Stimulated activated naive B cell treated with anti-CD40 and anti-IgM and Interleukin-4, amounts not matched to agents 10 μg/mL and 1 μg/mL and 100 μg/mL, for 72 hours (primary cell): ENCODE measurements at regions not wholly inside any gene's neighbourhood (a gene's known extent, or its start where the extent isn't known, plus 50 kb on each side); places are given as distances from the start of the nearest gene placed in this dataset.

Source experiments
- ATAC-seq, 2 donors: fragments of 150-1000 bp; cut with Tn5 transposase; replicated peaks; 2 replicates each; pipeline ENCODE4 v1.10.0; 2021; ENCODE audit warnings: moderate library complexity in 1 of 2
- DNase-seq: peaks from one replicate; pipeline ENCODE4 v3.0.0; 2021
- H3K27ac Mint-ChIP-seq: one replicate; pipeline ENCODE4 v1.8.0; 2022; ENCODE audit warnings: mild to moderate bottlenecking, mixed read lengths
- H3K27me3 Mint-ChIP-seq, 2 donors: one replicate each; pipeline ENCODE4 v1.8.0; 2022; ENCODE audit warnings: mixed read lengths in 2 of 2
- H3K36me3 Mint-ChIP-seq, 2 donors: one replicate each; pipeline ENCODE4 v1.8.0; 2022; ENCODE audit warnings: mixed read lengths in 2 of 2, mild to moderate bottlenecking in 1 of 2
- H3K4me1 Mint-ChIP-seq, 2 donors: one replicate each; pipeline ENCODE4 v1.8.0; 2022; ENCODE audit warnings: mixed read lengths in 2 of 2, mild to moderate bottlenecking in 1 of 2
- H3K4me3 Mint-ChIP-seq, 2 donors: one replicate each; pipeline ENCODE4 v1.8.0; 2022; ENCODE audit warnings: mild to moderate bottlenecking in 2 of 2, mixed read lengths in 2 of 2, moderate library complexity in 1 of 2
- H3K9me3 Mint-ChIP-seq, 2 donors: one replicate each; pipeline ENCODE4 v1.8.0; 2022; ENCODE audit warnings: mixed read lengths in 2 of 2, mild to moderate bottlenecking in 1 of 2

GRCh38 chr5:2487152-2487763 is 264.2 kb downstream of the IRX2 start:
- H3K27ac Mint-ChIP-seq = no peak overlapping the region
- H3K4me1 Mint-ChIP-seq = no peaks in the 10 kb centered on the region
- DNase-seq (no peak), ATAC-seq (no peak)
- peaks cover 3 to 4% of the 10 kb centered on the region in 2 donors for H3K9me3 Mint-ChIP-seq
- H3K36me3 Mint-ChIP-seq = no peaks in the 10 kb centered on the region
- no peaks in the 10 kb centered on the region for H3K27me3 Mint-ChIP-seq
- H3K4me3 Mint-ChIP-seq = no peak overlapping the region

- no peaks in the 10 kb centered on the region for H3K4me1 Mint-ChIP-seq
- H3K27ac Mint-ChIP-seq = no peak overlapping the region
- no peak for ATAC-seq
- no peak overlapping the region for H3K4me3 Mint-ChIP-seq
- H3K27me3 Mint-ChIP-seq = no peaks in the 10 kb centered on the region
- H3K9me3 Mint-ChIP-seq = peaks cover 4 to 8% of the 10 kb centered on the region in 2 donors
- no peaks in the 10 kb centered on the region for H3K36me3 Mint-ChIP-seq
- DNase-seq = no peak
These were observed 265.1 kb downstream of the IRX2 start for GRCh38 chr5:2486373-2486772.

- Mint-ChIP-seq H3K27me3 (no peaks in the 10 kb centered on the region), H3K36me3 (no peaks in the 10 kb centered on the region), H3K4me3 (no peak overlapping the region), H3K27ac (no peak overlapping the region), H3K4me1 (no peaks in the 10 kb centered on the region), H3K9me3 (peaks cover 6 to 13% of the 10 kb centered on the region in 2 donors)
- ATAC-seq (no peak), DNase-seq (no peak)
These were observed 268.7 kb downstream of the IRX2 start for GRCh38 chr5:2482778-2483177.

DNA sequence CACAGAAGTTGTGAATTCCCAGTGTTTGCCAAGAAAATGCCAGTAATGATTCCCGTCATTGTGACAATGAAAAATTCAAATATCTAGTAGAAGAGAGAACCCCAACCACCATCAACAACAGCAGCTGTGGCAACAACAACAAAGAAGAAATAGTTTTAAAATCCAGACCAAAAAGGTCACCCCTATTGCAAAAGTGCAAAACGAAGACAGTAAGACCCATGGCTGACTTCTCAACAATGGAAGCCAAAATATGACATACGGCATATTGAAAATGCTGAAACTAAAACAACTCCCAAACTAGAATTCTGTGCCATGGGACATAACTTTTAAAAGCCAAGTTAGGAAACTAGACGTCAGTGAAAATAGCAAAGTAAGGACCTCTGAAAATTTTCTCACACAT is 270.6 kb downstream of the IRX2 start:
- ATAC-seq = no peak

DNA sequence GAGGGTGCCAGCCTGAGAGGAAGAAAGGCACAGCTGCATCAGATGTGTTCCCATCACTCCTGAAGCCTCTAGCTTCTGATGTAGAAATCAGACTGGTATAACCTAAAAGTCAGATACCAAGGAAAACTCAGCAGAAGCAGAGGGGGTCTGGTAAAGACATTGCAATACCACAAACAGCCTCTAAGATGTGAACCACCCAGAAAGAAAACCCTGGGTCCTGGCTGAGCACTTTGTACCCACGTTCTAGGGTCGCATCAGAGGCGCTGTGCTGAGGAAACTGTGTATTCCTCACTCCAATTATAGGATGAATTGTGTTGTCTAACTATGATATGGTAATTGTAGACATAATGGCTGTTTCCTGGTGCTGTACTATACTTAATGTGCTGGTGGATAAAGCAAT is 275.6 kb downstream of the IRX2 start:
- no peak overlapping the region for H3K4me3 Mint-ChIP-seq
- H3K9me3 Mint-ChIP-seq = peaks cover 4 to 6% of the 10 kb centered on the region in 2 donors
- DNase-seq (no peak), ATAC-seq (no peak)
- no peaks in the 10 kb centered on the region for H3K4me1 Mint-ChIP-seq
- H3K27me3 Mint-ChIP-seq = no peaks in the 10 kb centered on the region
- no peak overlapping the region for H3K27ac Mint-ChIP-seq
- no peaks in the 10 kb centered on the region for H3K36me3 Mint-ChIP-seq

More for the DNA sequence above, 270.6 kb downstream of the IRX2 start:
- no peaks in the 10 kb centered on the region for H3K4me1 Mint-ChIP-seq
- H3K36me3 Mint-ChIP-seq = no peaks in the 10 kb centered on the region
- H3K27me3 Mint-ChIP-seq = no peaks in the 10 kb centered on the region
- no peak overlapping the region for H3K4me3 Mint-ChIP-seq
- no peak overlapping the region for H3K27ac Mint-ChIP-seq
- H3K9me3 Mint-ChIP-seq = peaks cover 6 to 13% of the 10 kb centered on the region in 2 donors
- DNase-seq = no peak

DNA sequence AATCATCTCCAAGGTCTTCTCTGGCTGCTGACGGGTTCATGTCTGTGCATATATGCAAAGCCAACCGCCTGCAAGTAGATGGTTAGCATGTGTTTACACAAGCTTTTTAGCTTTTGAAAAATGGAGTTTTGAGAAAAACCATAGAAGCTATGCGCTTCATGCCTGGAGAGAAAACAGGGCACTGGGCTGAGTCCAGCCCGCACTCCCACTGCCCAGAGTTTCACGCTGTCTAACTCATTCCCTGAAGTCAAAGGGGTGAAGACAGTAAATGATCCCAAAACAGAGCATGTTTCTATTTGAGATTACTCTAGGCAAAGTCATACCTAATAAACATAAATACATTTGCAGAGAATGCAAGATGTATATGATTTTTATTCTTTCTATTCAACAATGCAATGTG is 278.8 kb downstream of the IRX2 start:
- no peak for DNase-seq
- no peaks in the 10 kb centered on the region for H3K4me1 Mint-ChIP-seq
- H3K9me3 Mint-ChIP-seq = peaks cover 3 to 5% of the 10 kb centered on the region in 2 donors
- H3K4me3 Mint-ChIP-seq = no peak overlapping the region
- no peak overlapping the region for H3K27ac Mint-ChIP-seq
- no peaks in the 10 kb centered on the region for H3K27me3 Mint-ChIP-seq
- no peak for ATAC-seq
- no peaks in the 10 kb centered on the region for H3K36me3 Mint-ChIP-seq

GRCh38 chr5:2471152-2471879 is 280.2 kb downstream of the IRX2 start:
- H3K27me3 Mint-ChIP-seq = no peaks in the 10 kb centered on the region
- ATAC-seq = no peak
- peaks cover 3 to 5% of the 10 kb centered on the region in 2 donors for H3K9me3 Mint-ChIP-seq
- no peak overlapping the region for H3K27ac Mint-ChIP-seq
- DNase-seq = no peak
- H3K4me1 Mint-ChIP-seq = no peaks in the 10 kb centered on the region
- no peak overlapping the region for H3K4me3 Mint-ChIP-seq
- H3K36me3 Mint-ChIP-seq = no peaks in the 10 kb centered on the region

- no peaks in the 10 kb centered on the region for H3K36me3 Mint-ChIP-seq
- no peak overlapping the region for H3K27ac Mint-ChIP-seq
- DNase-seq = no peak
- H3K27me3 Mint-ChIP-seq = no peaks in the 10 kb centered on the region
- no peaks in the 10 kb centered on the region for H3K4me1 Mint-ChIP-seq
- peaks cover 6 to 7% of the 10 kb centered on the region in 2 donors for H3K9me3 Mint-ChIP-seq
- H3K4me3 Mint-ChIP-seq = no peak overlapping the region
- ATAC-seq = no peak
These were observed 284.5 kb downstream of the IRX2 start for GRCh38 chr5:2466966-2467365.

DNA sequence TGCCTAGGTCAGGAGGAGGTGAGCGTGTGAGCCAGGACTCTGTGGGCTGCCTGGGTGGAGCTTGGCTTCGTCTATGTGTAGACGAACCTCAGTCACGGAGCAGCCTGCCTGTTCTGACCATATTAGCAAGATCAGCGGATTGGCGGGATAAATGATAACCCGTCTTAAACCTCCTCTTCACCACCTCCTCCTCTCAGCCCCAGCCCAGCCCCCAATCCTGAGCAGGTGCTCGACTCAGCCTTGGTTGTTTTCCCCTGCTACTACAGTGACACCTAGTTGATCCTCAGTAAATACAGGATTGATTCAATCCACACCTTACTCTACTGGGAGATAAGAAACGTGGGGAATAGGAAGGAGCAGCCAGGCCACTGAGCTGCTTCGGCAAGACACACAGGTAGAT is 286.1 kb downstream of the IRX2 start:
- ATAC-seq (no peak), DNase-seq (no peak)
- H3K4me1 Mint-ChIP-seq = no peaks in the 10 kb centered on the region
- H3K9me3 Mint-ChIP-seq = peaks cover 2 to 4% of the 10 kb centered on the region in 2 donors
- H3K36me3 Mint-ChIP-seq = no peaks in the 10 kb centered on the region
- no peak overlapping the region for H3K27ac Mint-ChIP-seq
- H3K27me3 Mint-ChIP-seq = no peaks in the 10 kb centered on the region
- H3K4me3 Mint-ChIP-seq = no peak overlapping the region

DNA sequence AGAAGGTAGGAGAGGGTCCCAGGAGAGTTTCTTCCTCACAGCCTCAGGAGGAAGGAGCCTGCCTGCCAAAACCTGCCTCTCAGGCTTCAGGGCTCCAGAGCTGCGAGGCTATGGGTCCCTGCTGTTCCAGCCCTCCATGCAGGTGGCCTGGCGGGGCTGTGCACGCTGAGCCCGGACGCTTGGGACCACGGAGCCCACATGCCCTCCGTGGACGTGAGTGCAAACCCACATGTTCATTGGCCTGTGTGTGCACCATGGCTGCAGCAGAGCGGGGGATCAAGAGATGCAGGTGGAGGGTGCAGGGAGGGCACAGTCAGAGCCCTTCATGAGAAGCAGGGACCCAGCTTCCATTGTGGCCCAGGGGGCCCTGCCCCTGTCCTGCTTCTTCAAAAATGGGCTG is 287.3 kb downstream of the IRX2 start:
- H3K36me3 Mint-ChIP-seq = no peaks in the 10 kb centered on the region
- peaks cover 2 to 6% of the 10 kb centered on the region in 2 donors for H3K9me3 Mint-ChIP-seq
- H3K27ac Mint-ChIP-seq = no peak overlapping the region
- ATAC-seq (no peak), DNase-seq (no peak)
- H3K4me3 Mint-ChIP-seq = no peak overlapping the region
- H3K27me3 Mint-ChIP-seq = no peaks in the 10 kb centered on the region
- no peaks in the 10 kb centered on the region for H3K4me1 Mint-ChIP-seq

DNA sequence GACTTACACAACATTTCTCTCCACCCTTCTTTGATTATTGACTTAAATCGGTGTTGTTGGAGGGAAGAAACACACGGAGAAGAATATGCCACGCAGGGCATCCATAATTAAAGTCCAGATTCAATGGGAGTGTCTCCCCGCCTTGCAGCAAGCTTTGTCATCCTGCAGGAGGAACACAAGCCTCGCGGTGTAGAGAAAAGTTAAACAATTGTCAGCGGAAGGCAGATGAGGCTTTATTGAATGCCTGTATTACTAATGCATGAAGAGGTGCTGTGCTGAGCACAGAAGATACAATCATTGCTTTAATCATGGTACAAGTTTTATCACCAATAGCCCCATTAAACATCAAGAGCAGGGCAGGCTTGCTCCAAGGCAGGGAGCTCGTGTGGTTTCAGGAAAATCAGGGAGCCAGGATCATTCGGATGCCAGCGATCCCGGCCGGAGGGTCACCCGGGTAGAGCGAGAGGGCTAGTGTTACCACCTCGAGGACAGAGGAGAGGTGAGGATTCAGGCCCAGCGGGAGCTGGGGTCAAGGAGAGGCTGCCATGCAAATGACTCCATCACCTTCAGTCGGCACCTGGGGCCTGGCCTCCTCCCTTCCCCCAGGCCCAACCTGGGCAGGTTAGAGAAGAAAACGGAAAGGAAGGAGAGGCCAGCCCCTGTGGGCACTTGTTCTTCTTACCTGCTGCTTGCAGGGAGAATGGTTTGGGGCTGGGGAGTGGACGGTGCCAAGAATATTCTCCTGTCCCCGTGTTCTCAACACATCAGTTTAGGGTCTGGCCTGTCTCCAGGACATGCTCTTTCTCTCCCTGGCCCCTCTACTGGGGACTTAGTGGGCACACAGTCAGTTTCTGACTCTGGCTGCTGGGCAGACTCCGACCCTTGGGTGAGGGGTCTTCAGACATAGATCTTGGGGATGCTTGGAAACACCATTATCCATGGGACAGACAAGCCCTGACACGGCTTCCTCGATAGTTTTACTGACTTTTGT is 289.5 kb downstream of the IRX2 start:
- Mint-ChIP-seq H3K4me1 (no peaks in the 10 kb centered on the region), H3K4me3 (no peak overlapping the region), H3K27me3 (no peaks in the 10 kb centered on the region), H3K36me3 (no peaks in the 10 kb centered on the region), H3K27ac (no peak overlapping the region), H3K9me3 (peaks cover 2 to 6% of the 10 kb centered on the region in 2 donors)
- DNase-seq = no peak
- ATAC-seq = no peak

- ATAC-seq (no peak), DNase-seq (no peak)
- H3K9me3 Mint-ChIP-seq = peaks cover 2 to 3% of the 10 kb centered on the region in 2 donors
- no peaks in the 10 kb centered on the region for H3K27me3 Mint-ChIP-seq
- no peaks in the 10 kb centered on the region for H3K36me3 Mint-ChIP-seq
- H3K4me1 Mint-ChIP-seq = no peaks in the 10 kb centered on the region
- H3K4me3 Mint-ChIP-seq = no peak overlapping the region
- H3K27ac Mint-ChIP-seq = no peak overlapping the region
These were observed 291.4 kb downstream of the IRX2 start for GRCh38 chr5:2460098-2460497.

DNA sequence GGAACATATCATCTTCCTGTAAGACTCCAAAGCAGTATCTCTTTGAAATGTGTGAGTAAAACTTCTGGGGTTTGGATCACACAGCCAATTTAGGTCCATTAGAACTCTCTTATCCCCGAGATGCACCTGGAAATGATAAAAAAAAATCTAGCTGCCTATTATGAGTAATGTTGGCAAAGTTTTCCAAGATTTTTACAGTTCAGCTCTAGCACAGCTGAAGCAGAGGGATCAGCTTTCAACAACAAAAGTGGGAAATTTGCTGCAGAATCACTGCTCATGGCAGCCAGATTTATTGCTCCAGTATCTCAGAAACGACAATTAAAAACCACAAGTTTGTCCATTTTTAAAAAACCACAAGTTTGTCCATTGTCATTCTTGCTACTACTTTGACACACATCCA is 292.2 kb downstream of the IRX2 start:
- no peak for DNase-seq
- H3K27me3 Mint-ChIP-seq = no peaks in the 10 kb centered on the region
- no peak overlapping the region for H3K4me3 Mint-ChIP-seq
- no peak overlapping the region for H3K27ac Mint-ChIP-seq
- H3K4me1 Mint-ChIP-seq = no peaks in the 10 kb centered on the region
- peaks cover 2 to 3% of the 10 kb centered on the region in 2 donors for H3K9me3 Mint-ChIP-seq
- ATAC-seq = no peak
- H3K36me3 Mint-ChIP-seq = no peaks in the 10 kb centered on the region

DNA sequence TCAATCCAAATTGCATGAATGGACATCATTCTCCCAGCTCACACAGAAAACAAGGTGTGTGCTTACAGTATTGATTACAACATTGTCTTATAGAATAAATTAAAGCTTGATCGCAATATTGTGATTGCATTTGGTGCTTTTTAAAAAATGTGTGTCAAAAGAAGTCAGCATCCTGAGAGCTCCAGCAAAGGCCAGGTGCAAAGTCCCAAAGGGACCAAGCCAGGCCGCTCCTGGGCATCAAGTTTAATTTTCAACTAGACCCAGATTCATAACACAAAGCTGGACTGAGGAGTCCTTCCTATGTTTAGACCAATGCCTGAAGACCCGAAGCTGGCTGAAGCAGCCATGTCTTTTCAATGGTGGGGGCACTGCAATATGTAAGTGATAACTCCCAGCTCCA is 295.6 kb downstream of the IRX2 start:
- H3K36me3 Mint-ChIP-seq = no peaks in the 10 kb centered on the region
- H3K27me3 Mint-ChIP-seq = no peaks in the 10 kb centered on the region
- H3K4me3 Mint-ChIP-seq = no peak overlapping the region
- peaks cover 0 to 3% of the 10 kb centered on the region in 2 donors for H3K9me3 Mint-ChIP-seq
- H3K27ac Mint-ChIP-seq = no peak overlapping the region
- DNase-seq (no peak), ATAC-seq (no peak)
- no peaks in the 10 kb centered on the region for H3K4me1 Mint-ChIP-seq
